HCT116 (cell line): ENCODE measurements at regions not wholly inside any gene's neighbourhood (a gene's known extent, or its start where the extent isn't known, plus 50 kb on each side); places are given as distances from the start of the nearest gene placed in this dataset.

Experiments
- ATAC-seq: fragments of 200-7000 bp; cut with Tn5 transposase; 2 replicates; pipeline ENCODE4 v1.9.1; 2020; ENCODE audit warnings: mild to moderate bottlenecking, moderate library complexity
- BruUV-seq: library from RNA; stranded (reverse); fragments of 400-500 nt; replicated peaks from 2 replicates; lab custom pipeline; 2021; lab: Mats Ljungman, UMichigan
- CTCF ChIA-PET: fragments of 300-600 bp; sonication (Branson Sonifier 250); formaldehyde crosslinking; loops from one replicate; lab custom pipeline; 2021; ENCODE audit warnings: antibody characterized with exemption; lab: Charles Lee
- POLR2A ChIA-PET: fragments of 300-600, 350-600 bp; sonication (Branson Sonifier 250); formaldehyde crosslinking; loops from one replicate; lab custom pipeline; 2021; ENCODE audit warnings: antibody characterized with exemption; lab: Charles Lee
- RAD21 ChIA-PET, 2 experiments: fragments of 300-600 bp; sonication (Branson Sonifier 250); formaldehyde crosslinking; loops; one replicate each; lab custom pipeline; 2023; ENCODE audit warnings: low total read pairs in 2 of 2; ENCODE audit not compliant: uncharacterized antibody in 2 of 2, unreplicated experiment in 2 of 2, low non-redundant PET in 1 of 2; lab: Charles Lee
- DNase-seq: peaks from one replicate; pipeline ENCODE4 v3.0.0-alpha.2; 2010; ENCODE audit warnings: low read depth, low spot score
- H2AFZ ChIP-seq: fragments of 200-600 bp; shearing (Covaris generic), sonication (generic); 2 replicates; pipeline ENCODE4 v1.6.1; 2017; ENCODE audit warnings: low read depth, mixed run types, mixed read lengths, antibody characterized with exemption, low read length; ENCODE audit not compliant: poor library complexity, severe bottlenecking
- H3K27ac ChIP-seq: 2 replicates; pipeline ENCODE4 v1.5.1; 2012; ENCODE audit warnings: low read depth, low read length
- H3K27me3 ChIP-seq: fragments of 200-600 bp; sonication (generic); 2 replicates; pipeline ENCODE4 v1.6.1; 2016; ENCODE audit warnings: mixed run types, low read length, mixed read lengths; ENCODE audit not compliant: insufficient read depth
- H3K36me3 ChIP-seq, 2 experiments: fragments of 200-500 bp in 1 of 2; fragments of 200-600 bp in 1 of 2; sonication (Bioruptor generic) in 1 of 2; sonication (generic) in 1 of 2; 2 replicates each; pipeline versions ENCODE4 v1.5.1 to v1.6.1; 2014 to 2016; ENCODE audit warnings: low read length in 2 of 2, inconsistent platforms in 1 of 2, mixed read lengths in 1 of 2, mixed run types in 1 of 2; ENCODE audit not compliant: insufficient read depth in 2 of 2, control insufficient read depth in 1 of 2
- H3K4me1 ChIP-seq, 2 experiments: fragments of 200-600 bp in 1 of 2; sonication (generic) in 1 of 2; 2 replicates each; pipeline versions ENCODE4 v1.5.1 to v1.6.1; 2012 to 2017; ENCODE audit warnings: low read length in 2 of 2, inconsistent platforms in 1 of 2, mild to moderate bottlenecking in 1 of 2, mixed read lengths in 1 of 2, mixed run types in 1 of 2, moderate library complexity in 1 of 2; ENCODE audit not compliant: insufficient read depth in 2 of 2, control insufficient read depth in 1 of 2
- H3K4me2 ChIP-seq: fragments of 200-600 bp; sonication (generic); 2 replicates; pipeline ENCODE4 v1.6.1; 2017; ENCODE audit warnings: mixed run types, low read length, mixed read lengths
- H3K4me3 ChIP-seq, 2 experiments: fragments of 200-600 bp in 1 of 2; sonication (generic) in 1 of 2; replicated peaks in 1 of 2; 2 replicates each; pipeline ENCODE4 v1.5.1; 2011 to 2016; ENCODE audit warnings: low read length in 2 of 2, control low read depth in 1 of 2, low read depth in 1 of 2, mild to moderate bottlenecking in 1 of 2, mixed read lengths in 1 of 2, mixed run types in 1 of 2
- H3K79me2 ChIP-seq: fragments of 200-600 bp; sonication (generic); 2 replicates; pipeline ENCODE4 v1.6.1; 2017; ENCODE audit warnings: mild to moderate bottlenecking, mixed run types, low read length, moderate library complexity, mixed read lengths; ENCODE audit not compliant: insufficient read depth
- H3K9ac ChIP-seq: fragments of 200-600 bp; sonication (generic); 2 replicates; pipeline ENCODE4 v1.6.1; 2016; ENCODE audit warnings: low read length, mixed read lengths
- H3K9me2 ChIP-seq: fragments of 200-600 bp; sonication (generic), shearing (Covaris generic); 2 replicates; pipeline ENCODE4 v1.6.1; 2017; ENCODE audit warnings: mixed run types, mild to moderate bottlenecking, moderate library complexity; ENCODE audit not compliant: insufficient read depth
- H3K9me3 ChIP-seq, 2 experiments: fragments of 200-500 bp in 1 of 2; fragments of 200-600 bp in 1 of 2; sonication (Bioruptor generic) in 1 of 2; sonication (generic) in 1 of 2; 2 replicates each; pipeline ENCODE4 v1.6.1; 2014 to 2017; ENCODE audit warnings: low read length in 2 of 2, mixed read lengths in 2 of 2, inconsistent platforms in 1 of 2, low read depth in 1 of 2, mild to moderate bottlenecking in 1 of 2, mixed run types in 1 of 2, moderate library complexity in 1 of 2; ENCODE audit not compliant: control insufficient read depth in 1 of 2, insufficient read depth in 1 of 2
- H4K20me1 ChIP-seq: fragments of 200-600 bp; sonication (generic), shearing (Covaris generic); 2 replicates; pipeline ENCODE4 v1.6.1; 2017; ENCODE audit warnings: mixed run types, mild to moderate bottlenecking, moderate library complexity; ENCODE audit not compliant: insufficient read depth
- CBX3 ChIP-seq: IDR thresholded peaks from 2 replicates; pipeline ENCODE4 v1.6.1; 2012; ENCODE audit warnings: low read depth
- CEBPB ChIP-seq: IDR thresholded peaks from 2 replicates; pipeline ENCODE4 v1.6.1; 2012; ENCODE audit warnings: low read depth
- EGR1 ChIP-seq: IDR thresholded peaks from 2 replicates; pipeline ENCODE4 v1.6.1; 2012; ENCODE audit warnings: low read depth
- ELF1 ChIP-seq: IDR thresholded peaks from 2 replicates; pipeline ENCODE4 v1.6.1; 2012; ENCODE audit warnings: low read depth, borderline replicate concordance
- FOSL1 ChIP-seq: IDR thresholded peaks from 2 replicates; pipeline ENCODE4 v1.6.1; 2012; ENCODE audit warnings: low read depth
- JUND ChIP-seq: IDR thresholded peaks from 2 replicates; pipeline ENCODE4 v1.6.1; 2012
- POLR2AphosphoS5 ChIP-seq: IDR thresholded peaks from 2 replicates; pipeline ENCODE4 v1.6.1; 2011; ENCODE audit warnings: mild to moderate bottlenecking, low read depth, low read length, moderate library complexity
- RAD21 ChIP-seq: IDR thresholded peaks from 2 replicates; pipeline ENCODE4 v1.6.1; 2012; ENCODE audit warnings: low read depth, mild to moderate bottlenecking
- SIN3A ChIP-seq: IDR thresholded peaks from 2 replicates; pipeline ENCODE4 v1.6.1; 2012; ENCODE audit warnings: low read depth
- SP1 ChIP-seq: IDR thresholded peaks from 2 replicates; pipeline ENCODE4 v1.6.1; 2012; ENCODE audit warnings: low read depth
- TCF7L2 ChIP-seq: IDR thresholded peaks from 2 replicates; pipeline ENCODE4 v1.7.0; 2011; ENCODE audit warnings: borderline replicate concordance, inconsistent platforms; ENCODE audit not compliant: insufficient read depth, insufficient read length; ENCODE audit errors: extremely low read depth
- YY1 ChIP-seq: IDR thresholded peaks from 2 replicates; pipeline ENCODE4 v1.6.1; 2011; ENCODE audit warnings: low read length, low read depth, moderate library complexity, mild to moderate bottlenecking; ENCODE audit not compliant: insufficient replicate concordance; ENCODE audit errors: extremely low read depth
- ZFX ChIP-seq: fragments of 450-650 bp; IDR thresholded peaks from 2 replicates; pipeline ENCODE4 v1.6.1; 2017
- intact Hi-C: fragments of 100-400 bp; cut with micrococcal nuclease; formaldehyde crosslinking; loops from 2 replicates; pipeline ENCODE4 v1.10.0; 2022
- TF ChIP-seq, protein P1 (sequence below): IDR thresholded peaks from 2 replicates; pipeline ENCODE4 v1.6.1; 2011; ENCODE audit warnings: mild to moderate bottlenecking, low read length, moderate library complexity; ENCODE audit not compliant: insufficient replicate concordance; ENCODE audit errors: extremely low read depth
- TF ChIP-seq, protein P2 (sequence below): IDR thresholded peaks from 2 replicates; pipeline ENCODE4 v1.6.1; 2012; ENCODE audit warnings: low read depth
- TF ChIP-seq, protein P3 (sequence below), 3 experiments: fragments of 200-600 bp in 1 of 3; sonication (generic) in 1 of 3; IDR thresholded peaks in 2 of 3; conservative IDR thresholded peaks in 1 of 3; 2 replicates each; pipeline ENCODE4 v1.5.1; 2012 to 2017; ENCODE audit warnings: low read depth in 2 of 3, low read length in 2 of 3, antibody characterized with exemption in 1 of 3, borderline replicate concordance in 1 of 3, control low read depth in 1 of 3, mild to moderate bottlenecking in 1 of 3, mixed read lengths in 1 of 3, mixed run types in 1 of 3, moderate library complexity in 1 of 3; ENCODE audit not compliant: insufficient read depth in 1 of 3
- TF ChIP-seq, protein P4 (sequence below): IDR thresholded peaks from 2 replicates; pipeline ENCODE4 v1.6.1; 2012
- TF ChIP-seq, protein P5 (sequence below): IDR thresholded peaks from 2 replicates; pipeline ENCODE4 v1.6.1; 2012

DNA sequence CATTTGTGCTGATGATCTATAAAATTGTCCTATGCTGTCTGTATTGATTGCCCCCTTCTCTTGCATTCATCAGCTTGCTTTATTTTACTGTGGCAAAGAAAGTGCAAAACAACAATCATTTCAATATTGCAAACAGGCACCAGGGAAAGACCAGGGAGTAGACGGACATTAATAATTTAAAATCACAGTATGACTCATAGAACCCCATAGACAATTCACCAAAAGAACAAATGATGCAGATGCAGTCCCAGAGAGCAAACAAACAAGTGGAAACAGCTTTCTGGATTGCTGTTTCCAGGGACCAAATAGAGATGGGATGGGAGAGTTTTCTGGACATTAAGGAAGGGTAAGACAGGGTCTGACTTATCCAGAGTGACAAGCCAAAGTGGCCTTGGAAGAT lies 70.1 kb downstream of the ABCC12 start:
- DNase-seq, result no peak
- peaks cover 0 to 10% of the 10 kb centered on the region in 2 experiments; a peak in 2 of 4 replicates for H3K4me1 ChIP-seq
- no peak overlapping the region for H3K4me2 ChIP-seq
- no TSS peak for BruUV-seq
- intact Hi-C loops, result no loop called here
- no peak overlapping the region for H2AFZ ChIP-seq
- H4K20me1 ChIP-seq, result no peaks in the 10 kb centered on the region
- no peak for TF ChIP-seq ZFX
- no peak for TF ChIP-seq SP1
- no peak for TF ChIP-seq SIN3A
- TF ChIP-seq, protein P1, sequence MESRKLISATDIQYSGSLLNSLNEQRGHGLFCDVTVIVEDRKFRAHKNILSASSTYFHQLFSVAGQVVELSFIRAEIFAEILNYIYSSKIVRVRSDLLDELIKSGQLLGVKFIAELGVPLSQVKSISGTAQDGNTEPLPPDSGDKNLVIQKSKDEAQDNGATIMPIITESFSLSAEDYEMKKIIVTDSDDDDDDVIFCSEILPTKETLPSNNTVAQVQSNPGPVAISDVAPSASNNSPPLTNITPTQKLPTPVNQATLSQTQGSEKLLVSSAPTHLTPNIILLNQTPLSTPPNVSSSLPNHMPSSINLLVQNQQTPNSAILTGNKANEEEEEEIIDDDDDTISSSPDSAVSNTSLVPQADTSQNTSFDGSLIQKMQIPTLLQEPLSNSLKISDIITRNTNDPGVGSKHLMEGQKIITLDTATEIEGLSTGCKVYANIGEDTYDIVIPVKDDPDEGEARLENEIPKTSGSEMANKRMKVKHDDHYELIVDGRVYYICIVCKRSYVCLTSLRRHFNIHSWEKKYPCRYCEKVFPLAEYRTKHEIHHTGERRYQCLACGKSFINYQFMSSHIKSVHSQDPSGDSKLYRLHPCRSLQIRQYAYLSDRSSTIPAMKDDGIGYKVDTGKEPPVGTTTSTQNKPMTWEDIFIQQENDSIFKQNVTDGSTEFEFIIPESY, result no peak
- TF ChIP-seq, protein P2, sequence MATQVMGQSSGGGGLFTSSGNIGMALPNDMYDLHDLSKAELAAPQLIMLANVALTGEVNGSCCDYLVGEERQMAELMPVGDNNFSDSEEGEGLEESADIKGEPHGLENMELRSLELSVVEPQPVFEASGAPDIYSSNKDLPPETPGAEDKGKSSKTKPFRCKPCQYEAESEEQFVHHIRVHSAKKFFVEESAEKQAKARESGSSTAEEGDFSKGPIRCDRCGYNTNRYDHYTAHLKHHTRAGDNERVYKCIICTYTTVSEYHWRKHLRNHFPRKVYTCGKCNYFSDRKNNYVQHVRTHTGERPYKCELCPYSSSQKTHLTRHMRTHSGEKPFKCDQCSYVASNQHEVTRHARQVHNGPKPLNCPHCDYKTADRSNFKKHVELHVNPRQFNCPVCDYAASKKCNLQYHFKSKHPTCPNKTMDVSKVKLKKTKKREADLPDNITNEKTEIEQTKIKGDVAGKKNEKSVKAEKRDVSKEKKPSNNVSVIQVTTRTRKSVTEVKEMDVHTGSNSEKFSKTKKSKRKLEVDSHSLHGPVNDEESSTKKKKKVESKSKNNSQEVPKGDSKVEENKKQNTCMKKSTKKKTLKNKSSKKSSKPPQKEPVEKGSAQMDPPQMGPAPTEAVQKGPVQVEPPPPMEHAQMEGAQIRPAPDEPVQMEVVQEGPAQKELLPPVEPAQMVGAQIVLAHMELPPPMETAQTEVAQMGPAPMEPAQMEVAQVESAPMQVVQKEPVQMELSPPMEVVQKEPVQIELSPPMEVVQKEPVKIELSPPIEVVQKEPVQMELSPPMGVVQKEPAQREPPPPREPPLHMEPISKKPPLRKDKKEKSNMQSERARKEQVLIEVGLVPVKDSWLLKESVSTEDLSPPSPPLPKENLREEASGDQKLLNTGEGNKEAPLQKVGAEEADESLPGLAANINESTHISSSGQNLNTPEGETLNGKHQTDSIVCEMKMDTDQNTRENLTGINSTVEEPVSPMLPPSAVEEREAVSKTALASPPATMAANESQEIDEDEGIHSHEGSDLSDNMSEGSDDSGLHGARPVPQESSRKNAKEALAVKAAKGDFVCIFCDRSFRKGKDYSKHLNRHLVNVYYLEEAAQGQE, result no peak
- no peak for TF ChIP-seq EGR1
- TF ChIP-seq, protein P3, sequence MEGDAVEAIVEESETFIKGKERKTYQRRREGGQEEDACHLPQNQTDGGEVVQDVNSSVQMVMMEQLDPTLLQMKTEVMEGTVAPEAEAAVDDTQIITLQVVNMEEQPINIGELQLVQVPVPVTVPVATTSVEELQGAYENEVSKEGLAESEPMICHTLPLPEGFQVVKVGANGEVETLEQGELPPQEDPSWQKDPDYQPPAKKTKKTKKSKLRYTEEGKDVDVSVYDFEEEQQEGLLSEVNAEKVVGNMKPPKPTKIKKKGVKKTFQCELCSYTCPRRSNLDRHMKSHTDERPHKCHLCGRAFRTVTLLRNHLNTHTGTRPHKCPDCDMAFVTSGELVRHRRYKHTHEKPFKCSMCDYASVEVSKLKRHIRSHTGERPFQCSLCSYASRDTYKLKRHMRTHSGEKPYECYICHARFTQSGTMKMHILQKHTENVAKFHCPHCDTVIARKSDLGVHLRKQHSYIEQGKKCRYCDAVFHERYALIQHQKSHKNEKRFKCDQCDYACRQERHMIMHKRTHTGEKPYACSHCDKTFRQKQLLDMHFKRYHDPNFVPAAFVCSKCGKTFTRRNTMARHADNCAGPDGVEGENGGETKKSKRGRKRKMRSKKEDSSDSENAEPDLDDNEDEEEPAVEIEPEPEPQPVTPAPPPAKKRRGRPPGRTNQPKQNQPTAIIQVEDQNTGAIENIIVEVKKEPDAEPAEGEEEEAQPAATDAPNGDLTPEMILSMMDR (IDR thresholded peaks at IDR 0.05 in 2 of 3, conservative IDR thresholded peaks at IDR 0.05 in 1 of 3; ENCODE audit: borderline replicate concordance in 1 of 3, insufficient read depth in 1 of 3, low read depth in 2 of 3, low read length in 2 of 3), result no peak
- TF ChIP-seq RAD21, result no peak
- no peak for TF ChIP-seq TCF7L2
- no peak for TF ChIP-seq ELF1
- TF ChIP-seq CEBPB, result no peak
- no peak for TF ChIP-seq CBX3
- TF ChIP-seq, protein P4, sequence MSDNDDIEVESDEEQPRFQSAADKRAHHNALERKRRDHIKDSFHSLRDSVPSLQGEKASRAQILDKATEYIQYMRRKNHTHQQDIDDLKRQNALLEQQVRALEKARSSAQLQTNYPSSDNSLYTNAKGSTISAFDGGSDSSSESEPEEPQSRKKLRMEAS, result no peak
- TF ChIP-seq, protein P5, sequence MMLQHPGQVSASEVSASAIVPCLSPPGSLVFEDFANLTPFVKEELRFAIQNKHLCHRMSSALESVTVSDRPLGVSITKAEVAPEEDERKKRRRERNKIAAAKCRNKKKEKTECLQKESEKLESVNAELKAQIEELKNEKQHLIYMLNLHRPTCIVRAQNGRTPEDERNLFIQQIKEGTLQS, result no peak
- TF ChIP-seq JUND, result no peak
- TF ChIP-seq YY1, result no peak
- TF ChIP-seq FOSL1, result no peak
- no peak for TF ChIP-seq POLR2AphosphoS5
- H3K27ac ChIP-seq, result no peak overlapping the region
- H3K79me2 ChIP-seq, result no peaks in the 10 kb centered on the region
- H3K4me3 ChIP-seq, result no peak overlapping the region
- ChIA-PET CTCF (no interaction called here), RAD21 (no interaction called here), POLR2A (no interaction called here)
- no peak for ATAC-seq
- H3K27me3 ChIP-seq, result peaks cover 24% of the 10 kb centered on the region; the same call in 1 of the 2 replicates
- no peaks in the 10 kb centered on the region for H3K9me2 ChIP-seq
- H3K36me3 ChIP-seq, result no peaks in the 10 kb centered on the region
- no peaks in the 10 kb centered on the region for H3K9me3 ChIP-seq
- no peak overlapping the region for H3K9ac ChIP-seq
